ENCODE measurements at regions not wholly inside any gene's neighbourhood (a gene's known extent, or its start where the extent isn't known, plus 50 kb on each side); places are given as distances from the start of the nearest gene placed in this dataset.

DNA sequence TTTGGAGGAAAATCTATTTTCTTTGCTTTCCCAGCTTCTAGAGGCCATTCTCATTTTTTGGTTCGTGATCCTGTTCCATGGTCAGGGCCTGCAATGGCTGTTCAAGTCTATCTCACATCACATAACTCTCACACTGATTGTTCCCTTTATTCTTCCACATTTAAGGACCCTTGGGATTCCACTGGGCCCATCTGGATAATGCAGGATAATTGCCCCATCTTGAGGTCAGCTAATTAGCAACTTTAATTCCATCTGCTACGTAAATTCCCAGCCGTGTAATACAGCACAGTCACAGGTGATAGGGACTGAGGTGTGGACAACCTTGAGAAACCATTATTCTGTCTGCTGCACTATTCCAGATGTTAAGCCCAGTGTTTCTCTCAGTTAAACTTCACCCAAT is 311.6 kb upstream of the CNTN4 start:
- Histone ChIP-seq H3K36me3 (replicated peaks in 1 of 2; ENCODE audit: control insufficient read depth in 1 of 2, insufficient read depth in 2 of 2, low read length in 2 of 2) (no peaks in the 10 kb centered on the region), H4K20me1 (ENCODE audit: insufficient read depth, low read length) (no peaks in the 10 kb centered on the region), H3K27ac (ENCODE audit: low read depth in 1 of 2, low read length in 2 of 2) (no peak overlapping the region), H2AFZ (ENCODE audit: insufficient read depth, low read depth, low read length, poor library complexity, severe bottlenecking) (no peak overlapping the region), H3K4me2 (replicated peaks; ENCODE audit: extremely low read depth, low read length, poor library complexity, severe bottlenecking) (no peak overlapping the region), H3K79me2 (ENCODE audit: insufficient read depth, low read length) (no peaks in the 10 kb centered on the region), H3K27me3 (ENCODE audit: control insufficient read depth in 2 of 2, insufficient read depth in 2 of 2, low read length in 2 of 2) (no peaks in the 10 kb centered on the region), H3K9ac (ENCODE audit: insufficient read depth, low read length, poor library complexity, severe bottlenecking) (no peak overlapping the region), H3K9me3 (replicated peaks in 1 of 2; ENCODE audit: control insufficient read depth in 1 of 2, insufficient read depth in 1 of 2, low read length in 2 of 2) (peaks cover 9% of the 10 kb centered on the region in 2 donors), H3K4me1 (ENCODE audit: control insufficient read depth in 1 of 2, insufficient read depth in 2 of 2, low read length in 2 of 2) (no peaks in the 10 kb centered on the region), H3K4me3 (replicated peaks in 1 of 3; ENCODE audit: low read depth in 2 of 3, low read length in 3 of 3) (no peak overlapping the region)
- H3K9me3 Mint-ChIP-seq: peaks cover 0 to 13% (median 3%) of the 10 kb centered on the region in 7 donors
- H3K36me3 Mint-ChIP-seq: no peaks in the 10 kb centered on the region
- intact Hi-C loops (cut with micrococcal nuclease): no loop called here
- H3K27me3 Mint-ChIP-seq (ENCODE audit: low read depth in 3 of 3): no peaks in the 10 kb centered on the region
- H3K4me1 Mint-ChIP-seq: no peaks in the 10 kb centered on the region
- 70% methylated on average over 1 of the region's 3 CpGs for WGBS (ENCODE audit: insufficient coverage)
- TF ChIP-seq, protein P1, sequence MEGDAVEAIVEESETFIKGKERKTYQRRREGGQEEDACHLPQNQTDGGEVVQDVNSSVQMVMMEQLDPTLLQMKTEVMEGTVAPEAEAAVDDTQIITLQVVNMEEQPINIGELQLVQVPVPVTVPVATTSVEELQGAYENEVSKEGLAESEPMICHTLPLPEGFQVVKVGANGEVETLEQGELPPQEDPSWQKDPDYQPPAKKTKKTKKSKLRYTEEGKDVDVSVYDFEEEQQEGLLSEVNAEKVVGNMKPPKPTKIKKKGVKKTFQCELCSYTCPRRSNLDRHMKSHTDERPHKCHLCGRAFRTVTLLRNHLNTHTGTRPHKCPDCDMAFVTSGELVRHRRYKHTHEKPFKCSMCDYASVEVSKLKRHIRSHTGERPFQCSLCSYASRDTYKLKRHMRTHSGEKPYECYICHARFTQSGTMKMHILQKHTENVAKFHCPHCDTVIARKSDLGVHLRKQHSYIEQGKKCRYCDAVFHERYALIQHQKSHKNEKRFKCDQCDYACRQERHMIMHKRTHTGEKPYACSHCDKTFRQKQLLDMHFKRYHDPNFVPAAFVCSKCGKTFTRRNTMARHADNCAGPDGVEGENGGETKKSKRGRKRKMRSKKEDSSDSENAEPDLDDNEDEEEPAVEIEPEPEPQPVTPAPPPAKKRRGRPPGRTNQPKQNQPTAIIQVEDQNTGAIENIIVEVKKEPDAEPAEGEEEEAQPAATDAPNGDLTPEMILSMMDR (IDR thresholded peaks at IDR 0.05): no peak
- H3K27ac Mint-ChIP-seq: no peak overlapping the region
- no peak overlapping the region for H3K4me3 Mint-ChIP-seq
- DNase-seq: no peak

DNA sequence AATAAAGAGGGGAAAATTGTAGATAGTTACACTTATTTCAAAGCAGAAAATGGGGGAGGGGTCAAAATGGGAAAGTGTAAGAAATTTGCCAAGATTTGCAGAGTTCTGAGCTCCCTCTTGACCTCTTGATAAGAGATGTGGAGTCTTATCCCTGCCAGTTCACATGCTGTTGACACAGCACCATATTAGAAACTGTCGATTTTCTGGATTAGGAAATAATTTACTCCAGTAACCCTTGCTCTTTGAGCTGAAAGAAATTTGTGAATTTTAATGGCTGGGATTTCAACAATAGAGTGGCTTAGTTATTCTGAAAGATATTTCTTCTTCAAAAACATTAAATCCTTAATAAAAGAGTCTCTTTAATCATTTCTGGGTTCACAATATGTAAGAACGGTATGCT is 306.2 kb upstream of the CNTN4 start:
- WGBS (ENCODE audit: insufficient coverage): no CpG with 5 or more reads among the region's 2 CpGs
- Histone ChIP-seq H3K4me1 (ENCODE audit: control insufficient read depth in 1 of 2, insufficient read depth in 2 of 2, low read length in 2 of 2) (no peaks in the 10 kb centered on the region), H3K9ac (ENCODE audit: insufficient read depth, low read length, poor library complexity, severe bottlenecking) (no peak overlapping the region)

More for the DNA sequence above, 306.2 kb upstream of the CNTN4 start:
- H3K4me3 Mint-ChIP-seq: no peak overlapping the region
- Histone ChIP-seq H3K36me3 (replicated peaks in 1 of 2; ENCODE audit: control insufficient read depth in 1 of 2, insufficient read depth in 2 of 2, low read length in 2 of 2) (no peaks in the 10 kb centered on the region), H3K4me3 (replicated peaks in 1 of 3; ENCODE audit: low read depth in 2 of 3, low read length in 3 of 3) (no peak overlapping the region), H3K4me2 (replicated peaks; ENCODE audit: extremely low read depth, low read length, poor library complexity, severe bottlenecking) (no peak overlapping the region), H3K79me2 (ENCODE audit: insufficient read depth, low read length) (no peaks in the 10 kb centered on the region), H3K27ac (ENCODE audit: low read depth in 1 of 2, low read length in 2 of 2) (no peak overlapping the region), H3K27me3 (ENCODE audit: control insufficient read depth in 2 of 2, insufficient read depth in 2 of 2, low read length in 2 of 2) (no peaks in the 10 kb centered on the region), H2AFZ (ENCODE audit: insufficient read depth, low read depth, low read length, poor library complexity, severe bottlenecking) (no peak overlapping the region), H4K20me1 (ENCODE audit: insufficient read depth, low read length) (no peaks in the 10 kb centered on the region), H3K9me3 (replicated peaks in 1 of 2; ENCODE audit: control insufficient read depth in 1 of 2, insufficient read depth in 1 of 2, low read length in 2 of 2) (peaks cover 3 to 4% of the 10 kb centered on the region in 2 donors)
- peaks cover 0 to 10% (median 4%) of the 10 kb centered on the region in 7 donors for H3K9me3 Mint-ChIP-seq
- TF ChIP-seq, protein P1 (IDR thresholded peaks at IDR 0.05): no peak
- H3K4me1 Mint-ChIP-seq: no peaks in the 10 kb centered on the region
- no peak overlapping the region for H3K27ac Mint-ChIP-seq
- no peaks in the 10 kb centered on the region for H3K27me3 Mint-ChIP-seq (ENCODE audit: low read depth in 3 of 3)
- H3K36me3 Mint-ChIP-seq: no peaks in the 10 kb centered on the region
- DNase-seq: no peak
- intact Hi-C loops (cut with micrococcal nuclease): no loop called here
